Liver (tissue), 3 donors: ENCODE measurements at regions not wholly inside any gene's neighbourhood (a gene's known extent, or its start where the extent isn't known, plus 50 kb on each side); places are given as distances from the start of the nearest gene placed in this dataset.

Experiments
- ATF3 ChIP-seq: IDR thresholded peaks from 2 replicates; pipeline ENCODE4 v1.6.1; 2016; ENCODE audit warnings: antibody characterized with exemption
- CTCF ChIP-seq: fragments of 150-350 bp; IDR thresholded peaks from 2 replicates; pipeline ENCODE4 v1.5.1; 2017; ENCODE audit warnings: improper control_type of control experiment, low read depth, low read length; ENCODE audit not compliant: missing input control
- JUND ChIP-seq, 2 donors: IDR thresholded peaks; 2 replicates each; pipeline ENCODE4 v1.6.1; 2016; ENCODE audit warnings: antibody characterized with exemption in 2 of 2
- NR2F2 ChIP-seq: IDR thresholded peaks from 2 replicates; pipeline ENCODE4 v1.6.1; 2016; ENCODE audit warnings: antibody characterized with exemption
- RAD21 ChIP-seq, 2 donors: IDR thresholded peaks; 2 replicates each; pipeline ENCODE4 v1.6.1; 2016; ENCODE audit warnings: antibody characterized with exemption in 2 of 2, mild to moderate bottlenecking in 2 of 2
- TAF1 ChIP-seq: conservative IDR thresholded peaks from 2 replicates; pipeline ENCODE4 v1.6.1; 2016; ENCODE audit warnings: antibody characterized with exemption, mild to moderate bottlenecking
- YY1 ChIP-seq: IDR thresholded peaks from 2 replicates; pipeline ENCODE4 v1.6.1; 2016; ENCODE audit warnings: antibody characterized with exemption, mild to moderate bottlenecking
- TF ChIP-seq, protein P1 (sequence below): IDR thresholded peaks from 2 replicates; pipeline ENCODE4 v1.6.1; 2016; ENCODE audit warnings: antibody characterized with exemption
- donor health status: healthy.
- donor health status: healthy.

GRCh38 chr10:25869067-25869591 is 64.9 kb upstream of the MYO3A start:
- TF ChIP-seq CTCF (no peak), NR2F2 (no peak), RAD21 (IDR thresholded peaks at IDR 0.05) (no peak), JUND (IDR thresholded peaks at IDR 0.05) (no peak), TAF1 (no peak), ATF3 (no peak), YY1 (no peak)
- TF ChIP-seq, protein P1, sequence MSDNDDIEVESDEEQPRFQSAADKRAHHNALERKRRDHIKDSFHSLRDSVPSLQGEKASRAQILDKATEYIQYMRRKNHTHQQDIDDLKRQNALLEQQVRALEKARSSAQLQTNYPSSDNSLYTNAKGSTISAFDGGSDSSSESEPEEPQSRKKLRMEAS, result no peak
